ENCODE measurements at regions not wholly inside any gene's neighbourhood (a gene's known extent, or its start where the extent isn't known, plus 50 kb on each side); places are given as distances from the start of the nearest gene placed in this dataset.

GRCh38 chr6:44561060-44561623 lies 173.6 kb downstream of the CDC5L start:
- Mint-ChIP-seq H3K27ac (no peak overlapping the region), H3K27me3 (peaks cover 29% of the 10 kb centered on the region), H3K4me3 (no peak overlapping the region), H3K4me1 (peaks cover 7% of the 10 kb centered on the region), H3K9me3 (no peaks in the 10 kb centered on the region), H3K36me3 (ENCODE audit: low read depth) (no peaks in the 10 kb centered on the region)
- DNase-seq (no peak), ATAC-seq (peak; percentile 38)

- Mint-ChIP-seq H3K4me3 (no peak overlapping the region), H3K4me1 (peaks cover 7% of the 10 kb centered on the region), H3K36me3 (ENCODE audit: low read depth) (no peaks in the 10 kb centered on the region), H3K27me3 (peaks cover 29% of the 10 kb centered on the region), H3K9me3 (no peaks in the 10 kb centered on the region), H3K27ac (no peak overlapping the region)
- ATAC-seq (peak; percentile 29), DNase-seq (no peak)
Measured at GRCh38 chr6:44561832-44562665, 174.5 kb downstream of the CDC5L start.

GRCh38 chr6:44563397-44563796 lies 175.9 kb downstream of the CDC5L start:
- no peak for ATAC-seq
- H3K27me3 Mint-ChIP-seq: peaks cover 25% of the 10 kb centered on the region
- no peak for DNase-seq
- no peaks in the 10 kb centered on the region for H3K9me3 Mint-ChIP-seq
- no peak overlapping the region for H3K27ac Mint-ChIP-seq
- peaks cover 7% of the 10 kb centered on the region for H3K4me1 Mint-ChIP-seq
- no peaks in the 10 kb centered on the region for H3K36me3 Mint-ChIP-seq (ENCODE audit: low read depth)
- H3K4me3 Mint-ChIP-seq: no peak overlapping the region

- Mint-ChIP-seq H3K27ac (no peak overlapping the region), H3K36me3 (ENCODE audit: low read depth) (no peaks in the 10 kb centered on the region), H3K4me3 (no peak overlapping the region), H3K9me3 (no peaks in the 10 kb centered on the region), H3K4me1 (peaks cover 7% of the 10 kb centered on the region), H3K27me3 (peaks cover 13% of the 10 kb centered on the region)
- ATAC-seq (no peak), DNase-seq (no peak)
Measured at GRCh38 chr6:44564906-44565524, 177.5 kb downstream of the CDC5L start.

GRCh38 chr6:44567406-44567805 lies 179.9 kb downstream of the CDC5L start:
- no peak overlapping the region for H3K27ac Mint-ChIP-seq
- no peaks in the 10 kb centered on the region for H3K4me1 Mint-ChIP-seq
- no peak for DNase-seq
- no peak overlapping the region for H3K4me3 Mint-ChIP-seq
- peaks cover 5% of the 10 kb centered on the region for H3K27me3 Mint-ChIP-seq
- no peaks in the 10 kb centered on the region for H3K36me3 Mint-ChIP-seq (ENCODE audit: low read depth)
- no peaks in the 10 kb centered on the region for H3K9me3 Mint-ChIP-seq
- ATAC-seq: no peak

- Mint-ChIP-seq H3K9me3 (no peaks in the 10 kb centered on the region), H3K4me1 (no peaks in the 10 kb centered on the region), H3K36me3 (ENCODE audit: low read depth) (no peaks in the 10 kb centered on the region), H3K4me3 (no peak overlapping the region), H3K27me3 (peaks cover 8% of the 10 kb centered on the region), H3K27ac (no peak overlapping the region)
- ATAC-seq (no peak), DNase-seq (no peak)
Measured at GRCh38 chr6:44569131-44569530, 181.6 kb downstream of the CDC5L start.

- ATAC-seq: no peak
Measured at GRCh38 chr6:44569931-44570385, 182.5 kb downstream of the CDC5L start.

GRCh38 chr6:44571510-44571909 lies 184.0 kb downstream of the CDC5L start:
- no peaks in the 10 kb centered on the region for H3K4me1 Mint-ChIP-seq
- ATAC-seq (no peak), DNase-seq (no peak)
- no peaks in the 10 kb centered on the region for H3K36me3 Mint-ChIP-seq (ENCODE audit: low read depth)
- H3K27me3 Mint-ChIP-seq: peaks cover 8% of the 10 kb centered on the region
- no peak overlapping the region for H3K27ac Mint-ChIP-seq
- H3K9me3 Mint-ChIP-seq: no peaks in the 10 kb centered on the region
- H3K4me3 Mint-ChIP-seq: no peak overlapping the region

More at GRCh38 chr6:44569931-44570385, 182.5 kb downstream of the CDC5L start:
- DNase-seq: no peak
- no peaks in the 10 kb centered on the region for H3K9me3 Mint-ChIP-seq
- no peak overlapping the region for H3K4me3 Mint-ChIP-seq
- no peaks in the 10 kb centered on the region for H3K36me3 Mint-ChIP-seq (ENCODE audit: low read depth)
- no peak overlapping the region for H3K27ac Mint-ChIP-seq
- peaks cover 8% of the 10 kb centered on the region for H3K27me3 Mint-ChIP-seq
- no peaks in the 10 kb centered on the region for H3K4me1 Mint-ChIP-seq

- H3K36me3 Mint-ChIP-seq (ENCODE audit: low read depth): no peaks in the 10 kb centered on the region
- H3K27me3 Mint-ChIP-seq: peaks cover 8% of the 10 kb centered on the region
- H3K27ac Mint-ChIP-seq: no peak overlapping the region
- H3K9me3 Mint-ChIP-seq: no peaks in the 10 kb centered on the region
- DNase-seq (no peak), ATAC-seq (no peak)
- H3K4me3 Mint-ChIP-seq: no peak overlapping the region
- H3K4me1 Mint-ChIP-seq: no peaks in the 10 kb centered on the region
Measured at GRCh38 chr6:44572346-44572745, 184.8 kb downstream of the CDC5L start.

GRCh38 chr6:44575644-44576043 lies 188.1 kb downstream of the CDC5L start:
- Mint-ChIP-seq H3K36me3 (ENCODE audit: low read depth) (no peaks in the 10 kb centered on the region), H3K27me3 (peaks cover 9% of the 10 kb centered on the region), H3K9me3 (no peaks in the 10 kb centered on the region), H3K4me1 (no peaks in the 10 kb centered on the region), H3K27ac (no peak overlapping the region), H3K4me3 (no peak overlapping the region)
- no peak for ATAC-seq
- no peak for DNase-seq

- H3K4me1 Mint-ChIP-seq: no peaks in the 10 kb centered on the region
- no peaks in the 10 kb centered on the region for H3K36me3 Mint-ChIP-seq (ENCODE audit: low read depth)
- no peaks in the 10 kb centered on the region for H3K9me3 Mint-ChIP-seq
- H3K27ac Mint-ChIP-seq: no peak overlapping the region
- no peak overlapping the region for H3K4me3 Mint-ChIP-seq
- no peak for ATAC-seq
- peaks cover 6% of the 10 kb centered on the region for H3K27me3 Mint-ChIP-seq
- no peak for DNase-seq
Measured at GRCh38 chr6:44576132-44576631, 188.7 kb downstream of the CDC5L start.

GRCh38 chr6:44580901-44581300 lies 193.4 kb downstream of the CDC5L start:
- DNase-seq (no peak), ATAC-seq (no peak)
- peaks cover 8% of the 10 kb centered on the region for H3K9me3 Mint-ChIP-seq
- H3K4me1 Mint-ChIP-seq: no peaks in the 10 kb centered on the region
- H3K4me3 Mint-ChIP-seq: no peak overlapping the region
- H3K27ac Mint-ChIP-seq: no peak overlapping the region
- peaks cover 2% of the 10 kb centered on the region for H3K36me3 Mint-ChIP-seq (ENCODE audit: low read depth)
- H3K27me3 Mint-ChIP-seq: peaks cover 5% of the 10 kb centered on the region

GRCh38 chr6:44582930-44583329 lies 195.4 kb downstream of the CDC5L start:
- ATAC-seq (no peak), DNase-seq (no peak)
- peaks cover 2% of the 10 kb centered on the region for H3K36me3 Mint-ChIP-seq (ENCODE audit: low read depth)
- H3K4me3 Mint-ChIP-seq: no peak overlapping the region
- H3K9me3 Mint-ChIP-seq: peaks cover 8% of the 10 kb centered on the region
- H3K4me1 Mint-ChIP-seq: no peaks in the 10 kb centered on the region
- H3K27ac Mint-ChIP-seq: no peak overlapping the region
- H3K27me3 Mint-ChIP-seq: peaks cover 8% of the 10 kb centered on the region

GRCh38 chr6:44590471-44590870 lies 203.0 kb downstream of the CDC5L start:
- Mint-ChIP-seq H3K4me1 (peaks cover 3% of the 10 kb centered on the region), H3K27ac (no peak overlapping the region), H3K9me3 (no peaks in the 10 kb centered on the region), H3K36me3 (ENCODE audit: low read depth) (peaks cover under 1% of the 10 kb centered on the region), H3K27me3 (peaks cover 14% of the 10 kb centered on the region), H3K4me3 (no peak overlapping the region)
- DNase-seq: no peak
- ATAC-seq: no peak

- peak overlapping the region; percentile 41 for H3K27ac Mint-ChIP-seq
- peaks cover 11% of the 10 kb centered on the region for H3K27me3 Mint-ChIP-seq
- H3K9me3 Mint-ChIP-seq: no peaks in the 10 kb centered on the region
- no peak overlapping the region for H3K4me3 Mint-ChIP-seq
- H3K36me3 Mint-ChIP-seq (ENCODE audit: low read depth): no peaks in the 10 kb centered on the region
- DNase-seq (peak; percentile 75), ATAC-seq (peak; percentile 87)
- H3K4me1 Mint-ChIP-seq: peaks cover 3% of the 10 kb centered on the region
Measured at GRCh38 chr6:44593539-44593944, 206.0 kb downstream of the CDC5L start.
